HS-27A (cell line): ENCODE measurements at regions not wholly inside any gene's neighbourhood (a gene's known extent, or its start where the extent isn't known, plus 50 kb on each side); places are given as distances from the start of the nearest gene placed in this dataset.

Experiments
- DNase-seq: peaks from one replicate; pipeline ENCODE4 v3.0.0-alpha.2; 2012; ENCODE audit warnings: low read depth, missing footprints

DNA sequence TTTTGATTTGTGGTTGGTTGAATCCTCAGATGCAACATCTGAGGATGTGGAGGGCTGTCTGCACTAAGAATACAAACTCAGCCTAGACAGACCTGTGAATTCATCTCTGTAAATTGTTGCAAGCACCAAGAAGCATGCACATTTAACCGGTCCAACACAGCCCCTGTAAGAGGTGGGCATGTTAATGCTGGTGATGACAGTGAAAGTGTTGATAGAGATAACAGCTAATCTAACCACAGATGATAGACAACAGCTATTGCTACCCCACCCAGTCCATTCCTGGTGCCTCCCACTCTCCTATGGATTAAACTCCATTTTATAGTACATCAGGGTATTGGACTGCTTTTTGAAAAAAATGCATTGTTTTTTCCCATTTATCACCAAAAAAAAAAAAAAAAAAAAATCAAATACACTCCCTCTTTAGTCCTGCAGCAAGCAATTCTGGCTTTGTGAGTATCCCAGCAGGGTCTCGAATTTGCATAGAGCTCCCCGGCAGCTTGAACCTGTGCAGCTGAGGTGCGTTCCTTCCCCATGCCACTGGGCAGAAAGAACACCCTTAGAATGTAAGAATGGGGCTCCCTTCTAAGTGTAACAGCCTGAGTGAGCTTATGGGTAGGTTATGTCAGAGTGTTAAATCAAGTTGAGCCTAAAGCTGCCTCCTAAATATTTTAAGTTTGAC is 270.9 kb upstream of the JARID2 start:
- no peak for DNase-seq

DNA sequence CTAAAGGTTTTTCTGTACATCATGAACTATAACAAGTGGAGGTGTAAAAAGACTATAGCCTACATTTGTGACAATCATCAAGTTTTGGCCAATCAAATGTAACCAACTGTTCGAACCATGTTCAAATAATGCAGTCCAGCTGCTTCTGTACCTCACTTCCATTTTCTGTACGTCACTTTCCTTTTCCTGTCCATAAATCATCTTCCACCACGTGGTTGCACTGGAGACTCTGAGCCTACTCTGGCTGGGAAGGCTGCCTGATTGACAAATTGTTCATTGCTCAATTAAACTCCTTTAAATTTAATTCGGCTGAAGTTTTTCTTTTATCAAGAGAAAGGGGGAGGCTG is 270.4 kb upstream of the JARID2 start:
- DNase-seq: no peak

DNA sequence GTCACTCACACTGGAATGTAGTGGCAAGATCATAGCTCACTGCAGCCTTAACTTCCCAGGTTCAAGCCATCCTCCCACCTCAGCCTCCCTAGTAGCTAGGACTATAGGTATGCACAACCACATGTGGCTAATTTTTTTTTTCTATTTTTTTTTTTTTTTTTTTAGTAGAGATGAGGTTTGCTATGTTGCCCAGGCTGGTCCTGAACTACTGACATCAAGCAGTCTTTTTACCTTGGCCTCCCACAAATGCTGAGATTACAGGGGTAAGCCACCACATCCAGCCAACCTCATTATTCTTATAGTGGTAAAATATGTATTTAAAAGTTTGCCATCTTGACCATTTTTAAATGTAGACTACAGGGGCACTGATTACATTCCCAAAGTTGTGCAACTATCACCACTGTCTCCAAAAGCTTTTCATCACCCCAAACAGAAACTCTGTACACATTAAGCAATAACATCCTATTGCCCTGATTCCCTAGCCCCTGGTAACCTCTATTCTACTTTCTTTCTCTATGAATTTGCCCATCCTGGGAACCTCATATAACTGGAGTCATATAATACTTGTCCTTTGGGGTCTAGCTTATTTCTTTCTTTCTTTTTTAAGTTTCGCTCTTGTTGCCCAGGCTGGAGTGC is 268.0 kb upstream of the JARID2 start:
- no peak for DNase-seq

DNA sequence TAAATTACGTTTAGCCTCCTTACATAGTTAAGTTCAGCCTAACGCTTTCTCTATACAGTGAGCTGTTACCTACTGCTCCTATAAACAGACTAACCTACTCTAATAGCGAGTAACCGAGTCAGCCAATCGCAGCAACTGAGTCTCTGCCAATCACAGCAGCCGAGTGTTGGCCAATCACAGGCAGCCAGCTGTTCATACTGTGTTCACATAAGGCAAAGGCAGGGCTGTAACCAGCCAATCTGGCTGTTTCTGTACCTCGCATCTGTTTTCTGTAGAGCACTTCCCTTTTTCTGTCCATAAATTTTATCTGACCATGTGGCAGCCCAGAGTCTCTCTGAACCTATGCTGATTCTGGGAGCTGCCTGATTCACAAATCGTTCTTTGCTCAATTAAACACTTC is 263.9 kb upstream of the JARID2 start:
- no peak for DNase-seq

DNA sequence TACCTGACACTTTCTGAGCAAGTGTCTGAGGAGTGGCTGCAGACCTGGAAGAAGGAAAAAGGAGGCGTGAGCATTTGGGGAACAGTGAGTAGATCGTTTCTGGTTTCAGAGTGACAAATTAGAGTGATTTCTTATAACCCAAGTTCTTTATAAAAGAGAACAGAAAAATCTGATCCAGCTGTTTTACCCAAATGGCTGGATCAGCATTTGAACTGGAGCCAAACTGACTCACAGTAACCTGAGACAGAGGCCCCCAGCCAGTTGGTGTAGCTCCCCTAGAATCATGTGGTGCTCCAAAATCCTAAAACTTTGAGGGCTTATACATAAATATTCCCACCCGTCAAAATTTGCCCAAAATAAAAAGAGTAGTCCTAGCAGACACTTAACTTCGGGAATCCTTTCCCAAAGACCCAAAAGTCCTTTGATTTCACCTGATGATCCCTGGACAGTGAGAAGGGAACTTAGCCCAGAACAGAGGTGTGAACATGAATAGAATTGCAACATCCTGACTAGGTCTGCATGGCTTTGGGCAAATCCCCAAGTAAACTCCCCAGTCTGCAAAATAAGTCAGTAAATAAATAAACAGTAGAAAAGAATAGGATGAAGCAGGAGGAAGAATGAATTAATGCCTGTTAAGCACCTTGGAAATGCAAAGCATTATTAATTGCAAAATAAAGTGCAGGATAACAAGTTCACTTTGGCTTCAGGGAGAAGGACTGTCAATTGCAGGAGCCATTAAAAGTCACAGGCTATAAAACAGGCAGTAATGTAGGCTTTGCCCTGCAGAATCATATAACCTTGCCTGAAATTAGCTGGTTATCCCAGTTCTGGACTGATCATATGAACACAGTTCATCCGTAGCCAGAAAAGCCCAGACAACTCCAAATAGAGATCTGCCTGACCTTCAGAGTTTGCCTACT is 262.0 kb upstream of the JARID2 start:
- DNase-seq: no peak

DNA sequence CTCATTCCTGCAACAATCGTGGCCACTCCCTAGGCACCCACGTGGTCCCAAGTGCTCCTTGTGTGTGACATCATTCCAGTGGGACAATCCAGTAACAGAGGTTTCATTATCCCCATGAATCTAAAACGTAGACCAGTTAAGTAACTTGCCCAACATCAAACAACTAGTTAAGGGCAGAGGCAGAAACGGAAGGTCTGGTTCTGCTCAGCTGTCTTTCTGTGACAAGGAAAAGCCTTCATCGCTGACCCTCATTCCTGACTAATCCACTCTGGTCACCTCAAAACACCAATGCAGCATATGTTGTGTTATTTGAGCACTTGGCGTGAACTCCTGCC is 261.4 kb upstream of the JARID2 start:
- no peak for DNase-seq

DNA sequence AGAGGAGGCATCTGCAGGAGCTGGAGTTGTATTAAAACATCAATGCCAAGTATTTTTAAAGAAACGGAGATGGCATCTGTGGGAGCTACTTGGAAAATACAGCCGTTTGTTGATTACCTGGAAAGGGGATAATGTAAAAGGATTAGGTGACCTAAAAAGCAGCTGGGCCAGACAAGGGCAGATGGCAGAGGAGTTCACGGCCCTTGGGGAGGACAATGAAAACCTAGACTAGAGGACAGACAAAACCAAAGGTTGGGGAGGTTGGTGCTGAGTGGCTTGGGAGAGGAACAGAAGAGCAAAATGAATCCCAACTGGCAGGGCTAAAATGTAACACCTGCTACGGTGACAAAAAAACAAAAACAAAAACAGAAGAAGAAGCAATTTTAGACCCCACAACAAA is 260.5 kb upstream of the JARID2 start:
- DNase-seq: no peak

DNA sequence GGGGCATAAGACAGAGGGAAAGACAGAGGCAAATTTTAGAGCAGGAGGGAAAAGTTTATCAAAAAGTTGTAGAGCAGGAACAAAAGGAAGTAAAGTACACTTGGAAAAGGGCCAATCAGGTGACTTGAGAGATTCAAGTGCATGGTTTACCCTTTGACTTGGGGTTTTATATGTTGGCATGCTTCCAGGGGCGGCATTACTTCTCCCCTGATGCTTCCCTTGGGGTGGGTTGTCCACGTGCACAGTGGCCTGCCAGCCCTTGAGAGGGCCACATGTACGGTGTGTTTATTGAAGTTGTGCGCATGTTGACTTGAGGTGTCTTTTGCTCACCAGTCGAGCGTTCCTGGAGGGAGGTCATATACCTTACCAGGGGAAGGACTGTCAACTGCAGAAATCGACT is 259.5 kb upstream of the JARID2 start:
- no peak for DNase-seq

DNA sequence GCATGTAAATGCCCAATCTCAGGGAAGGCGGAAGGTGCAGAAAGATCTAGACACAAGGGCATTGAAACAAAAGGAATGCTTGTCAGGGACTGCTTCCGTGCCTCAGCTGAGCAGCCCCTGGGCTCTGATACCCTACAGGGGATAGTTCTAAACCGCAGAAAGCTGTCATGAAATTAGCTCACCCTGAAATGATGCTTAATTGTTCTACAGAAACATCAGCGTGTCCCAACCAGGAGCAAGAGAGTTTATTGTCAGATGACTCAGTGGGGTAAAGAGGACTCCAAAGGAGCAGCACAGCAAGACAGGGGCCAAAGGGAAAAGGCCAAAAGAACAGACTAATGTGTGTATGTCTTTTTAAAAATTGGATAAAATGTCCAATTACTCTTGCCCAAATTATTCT is 258.4 kb upstream of the JARID2 start:
- no peak for DNase-seq

DNA sequence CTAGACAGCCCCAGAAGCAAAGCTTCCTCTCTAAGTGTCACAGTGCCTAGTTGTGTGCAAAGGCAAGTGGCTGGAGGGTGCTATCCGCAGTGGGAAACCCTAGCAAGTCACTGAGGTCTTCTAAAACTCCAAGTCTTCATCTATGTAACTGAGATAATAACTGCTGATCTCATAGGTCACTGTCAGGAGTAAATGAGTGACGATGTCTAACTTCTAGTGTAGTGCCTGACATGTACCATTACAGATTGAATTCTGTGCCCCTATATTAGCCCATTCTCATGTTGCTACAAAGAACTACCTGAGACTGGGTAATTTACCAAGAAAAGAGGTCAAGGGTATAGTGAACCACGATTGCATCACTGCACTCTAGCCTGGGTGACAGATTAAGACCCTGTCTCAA is 253.5 kb upstream of the JARID2 start:
- no peak for DNase-seq

DNA sequence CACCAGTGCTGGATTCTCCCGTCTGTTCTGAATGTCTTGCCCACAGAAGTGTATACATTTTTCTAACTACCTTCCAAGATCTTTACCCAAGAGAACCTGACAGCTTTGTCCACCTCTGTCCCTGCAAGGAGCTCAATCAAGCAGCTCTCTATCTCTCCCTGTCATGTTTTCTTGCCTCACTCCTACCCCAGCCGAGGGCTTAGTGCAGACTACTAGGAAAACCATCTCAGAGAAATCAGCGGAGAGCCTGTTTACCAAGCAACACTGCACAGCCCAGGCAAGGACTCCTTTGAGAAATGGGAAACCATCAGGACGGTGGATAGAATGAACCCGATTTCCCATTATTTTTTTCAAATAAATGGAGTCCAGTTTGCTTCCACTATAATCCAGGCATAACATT is 250.7 kb upstream of the JARID2 start:
- no peak for DNase-seq

DNA sequence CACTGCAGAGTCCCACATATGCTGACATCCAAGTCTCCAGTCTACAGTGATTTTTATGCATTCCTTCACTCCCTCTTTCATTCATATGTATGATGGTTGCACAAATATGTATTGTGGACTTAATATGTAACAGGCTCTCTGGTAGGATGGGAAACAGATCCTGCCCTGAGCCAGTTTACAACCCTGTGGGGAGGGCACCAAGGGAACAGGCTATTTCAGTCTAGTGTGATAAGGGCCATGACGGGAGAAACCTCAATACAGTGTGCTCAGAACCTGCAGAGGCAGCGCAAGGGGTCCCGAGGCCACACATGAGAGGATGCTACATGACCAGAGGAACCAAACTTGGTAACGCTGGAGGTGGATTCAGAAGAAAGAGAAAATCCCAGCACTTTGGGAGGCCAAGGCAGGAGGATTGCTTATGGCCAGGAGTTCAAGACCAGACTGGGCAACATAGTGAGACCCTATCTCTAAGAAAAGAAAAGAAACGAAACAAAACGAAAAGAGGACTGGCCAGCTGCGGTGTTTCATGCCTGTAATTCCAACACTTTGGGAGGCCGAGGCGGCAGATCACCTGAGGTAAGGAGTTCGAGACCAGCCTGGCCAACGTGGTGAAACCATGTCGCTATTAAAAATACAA is 249.8 kb upstream of the JARID2 start:
- no peak for DNase-seq

DNA sequence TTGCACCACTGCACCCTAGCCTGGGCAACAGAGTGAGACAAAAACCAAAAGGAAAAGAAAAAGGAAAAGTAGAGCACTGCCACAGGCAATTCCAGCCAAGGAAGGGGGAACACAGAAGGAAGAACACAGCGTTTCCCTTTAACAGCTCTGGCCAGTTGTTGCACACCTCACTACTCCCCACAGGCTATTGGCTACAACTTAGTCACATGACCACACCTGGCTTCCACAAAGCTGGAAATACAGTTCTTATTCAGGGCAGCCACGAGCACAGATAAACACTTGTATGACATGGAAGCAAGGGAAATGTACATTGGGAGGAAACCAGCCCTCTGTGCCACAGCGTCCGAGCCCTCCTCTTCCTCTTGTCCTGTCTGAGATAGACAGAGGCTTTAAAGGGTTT is 249.0 kb upstream of the JARID2 start:
- DNase-seq: no peak

DNA sequence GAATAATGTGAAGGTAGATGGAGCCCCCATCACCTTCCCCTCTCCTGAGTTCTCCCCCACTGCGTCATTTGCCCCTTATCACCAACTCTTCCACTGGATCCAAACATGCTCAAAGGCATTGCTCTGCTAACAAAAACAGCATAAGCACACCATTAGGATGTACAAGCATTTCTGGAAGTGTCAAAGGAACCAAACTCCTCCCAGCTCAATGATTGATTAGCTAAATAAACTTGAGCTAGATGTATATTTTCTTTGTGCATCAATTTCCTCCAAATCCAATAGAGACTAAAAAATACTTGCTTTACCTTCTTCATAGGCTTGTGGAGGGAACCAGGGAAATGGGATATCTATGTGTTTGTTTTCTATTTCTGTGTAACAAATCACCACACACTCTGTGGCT is 248.4 kb upstream of the JARID2 start:
- DNase-seq: no peak

DNA sequence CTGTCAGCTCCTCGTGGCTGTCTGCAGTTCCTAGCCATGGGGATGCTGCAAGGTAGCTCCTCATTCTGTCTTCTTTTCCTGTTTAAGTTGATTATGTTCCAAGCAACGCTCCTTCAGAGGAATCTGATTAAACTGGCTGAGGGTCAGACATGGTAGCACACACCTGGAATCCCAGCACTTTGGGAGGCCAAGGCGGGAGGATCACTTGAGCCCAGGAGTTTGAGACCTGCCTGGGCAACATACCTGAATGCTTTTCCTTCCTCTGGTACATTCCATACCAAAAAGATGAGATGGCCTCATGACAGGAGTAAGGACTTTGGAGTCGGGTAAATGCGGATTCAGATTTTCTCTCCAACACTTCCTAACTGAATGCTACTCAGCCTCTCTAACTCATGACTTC is 246.8 kb upstream of the JARID2 start:
- no peak for DNase-seq

DNA sequence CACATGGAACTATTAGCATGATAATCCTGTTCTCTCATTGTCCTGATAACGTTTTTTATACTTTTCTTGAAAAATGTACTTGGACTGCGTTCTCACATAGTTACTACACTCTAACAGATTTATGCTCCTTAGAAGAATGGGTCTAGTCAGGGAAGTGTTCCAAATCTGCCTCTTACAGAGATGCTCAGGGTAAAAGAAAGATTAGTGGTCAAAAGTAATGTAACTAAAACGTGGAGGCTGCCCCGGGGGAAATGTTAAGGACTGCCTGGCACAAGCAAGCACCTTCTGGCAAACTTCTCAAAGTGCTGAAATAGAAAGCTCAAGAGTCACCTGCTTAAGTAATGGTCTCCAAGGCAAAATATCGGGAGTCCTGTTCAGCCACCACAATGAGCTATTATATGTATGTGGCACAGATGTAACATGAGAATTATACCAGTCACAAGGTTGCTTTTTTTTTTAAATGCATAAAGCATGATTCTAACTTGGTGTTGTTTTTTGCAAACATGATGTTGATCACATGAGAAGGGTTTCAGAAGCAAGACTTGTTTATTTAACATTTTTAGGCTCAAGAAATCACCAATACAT is 244.5 kb upstream of the JARID2 start:
- DNase-seq: no peak

DNA sequence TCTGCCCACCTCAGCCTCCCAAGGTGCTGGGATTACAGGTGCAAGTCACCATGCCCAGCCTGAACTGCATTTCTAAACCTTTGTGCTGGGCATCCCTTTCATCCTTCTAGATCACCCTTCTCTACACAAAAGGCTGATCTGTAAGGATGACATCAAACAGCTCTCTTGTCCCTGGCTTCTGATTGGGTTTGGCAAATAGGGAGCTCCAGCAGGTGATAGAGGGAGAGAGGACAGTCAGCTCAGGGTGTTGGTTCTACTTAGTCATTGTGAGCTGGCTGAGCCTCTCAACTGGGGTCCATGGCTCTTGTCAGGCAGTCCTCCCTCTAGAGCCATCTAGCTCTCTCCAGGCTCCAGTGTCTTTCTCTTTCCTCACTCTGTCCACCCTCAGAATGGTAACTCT is 237.6 kb upstream of the JARID2 start:
- no peak for DNase-seq

DNA sequence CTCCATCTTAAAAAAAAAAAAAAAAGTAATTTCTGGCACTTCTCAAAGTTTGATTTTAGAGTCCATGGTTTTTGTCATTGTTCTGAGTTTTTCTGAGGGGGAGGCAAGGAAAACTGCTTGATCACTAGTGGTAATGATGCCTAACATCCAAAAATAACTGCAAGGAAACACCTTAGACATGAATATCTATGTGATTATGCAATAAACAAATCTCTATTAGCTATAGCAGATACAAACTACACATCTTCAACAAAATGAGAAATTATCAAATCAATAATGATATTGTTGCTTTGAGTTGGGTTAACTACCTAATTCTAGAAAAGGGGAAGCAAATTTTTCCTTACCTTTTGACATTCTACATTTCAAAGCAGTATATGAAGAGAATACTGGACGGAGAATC is 230.9 kb upstream of the JARID2 start:
- DNase-seq: no peak

DNA sequence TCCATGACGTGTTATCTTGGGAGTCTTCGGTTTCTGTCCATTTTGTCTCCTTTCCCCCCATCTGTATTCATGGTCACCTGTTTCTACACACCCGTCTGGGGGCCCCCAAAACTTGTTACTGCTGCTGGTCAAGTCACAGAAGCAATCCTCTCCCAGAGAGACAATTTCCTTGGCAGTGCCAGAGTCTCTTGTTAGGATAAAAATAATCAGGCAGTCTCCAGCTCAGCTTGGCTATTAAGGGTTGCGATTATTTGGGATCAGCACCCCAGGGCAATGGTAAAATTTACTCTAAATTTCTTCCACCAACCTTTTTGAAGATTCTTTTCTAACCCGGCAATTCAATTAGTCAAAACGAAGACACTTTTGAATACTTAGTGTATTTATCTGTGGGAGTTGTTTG is 229.1 kb upstream of the JARID2 start:
- no peak for DNase-seq

DNA sequence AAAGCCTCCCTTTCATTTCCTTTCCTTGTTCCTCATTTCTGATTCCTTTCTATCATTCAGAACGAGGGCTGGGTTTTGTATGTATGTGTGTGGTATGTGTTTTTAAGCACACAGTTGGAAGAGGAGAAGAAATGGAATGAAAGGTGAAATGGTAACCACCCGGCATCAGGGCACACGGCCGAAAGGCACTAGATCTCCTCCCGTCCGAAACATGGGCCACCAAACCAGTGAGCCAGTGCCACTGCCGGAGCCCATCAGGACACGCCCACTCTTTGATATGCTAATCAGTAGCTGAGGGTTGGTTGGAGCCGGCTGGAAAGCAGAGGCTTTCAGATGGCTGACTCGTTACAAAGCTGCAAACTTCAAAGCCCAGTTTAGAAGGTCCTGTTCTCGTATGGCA is 228.6 kb upstream of the JARID2 start:
- DNase-seq: no peak

DNA sequence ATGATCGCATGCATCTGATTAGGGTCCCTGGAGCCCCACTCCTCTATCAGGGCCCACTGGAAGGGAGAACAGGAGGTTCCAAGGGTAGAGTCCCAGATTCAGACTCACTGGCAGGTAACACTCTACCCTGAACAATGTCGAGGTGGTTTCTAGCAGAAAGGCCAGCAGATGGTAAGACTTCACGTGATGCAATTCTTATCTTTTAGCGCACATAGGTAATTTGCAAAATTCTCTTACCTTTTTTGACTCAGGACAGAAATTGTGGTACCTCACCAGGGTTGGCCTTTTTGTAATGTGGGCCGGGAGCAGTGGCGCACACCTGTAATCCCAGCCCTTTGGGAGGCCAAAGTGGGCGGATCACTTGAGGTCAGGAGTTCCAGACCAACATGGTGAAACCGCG is 228.1 kb upstream of the JARID2 start:
- DNase-seq: no peak

DNA sequence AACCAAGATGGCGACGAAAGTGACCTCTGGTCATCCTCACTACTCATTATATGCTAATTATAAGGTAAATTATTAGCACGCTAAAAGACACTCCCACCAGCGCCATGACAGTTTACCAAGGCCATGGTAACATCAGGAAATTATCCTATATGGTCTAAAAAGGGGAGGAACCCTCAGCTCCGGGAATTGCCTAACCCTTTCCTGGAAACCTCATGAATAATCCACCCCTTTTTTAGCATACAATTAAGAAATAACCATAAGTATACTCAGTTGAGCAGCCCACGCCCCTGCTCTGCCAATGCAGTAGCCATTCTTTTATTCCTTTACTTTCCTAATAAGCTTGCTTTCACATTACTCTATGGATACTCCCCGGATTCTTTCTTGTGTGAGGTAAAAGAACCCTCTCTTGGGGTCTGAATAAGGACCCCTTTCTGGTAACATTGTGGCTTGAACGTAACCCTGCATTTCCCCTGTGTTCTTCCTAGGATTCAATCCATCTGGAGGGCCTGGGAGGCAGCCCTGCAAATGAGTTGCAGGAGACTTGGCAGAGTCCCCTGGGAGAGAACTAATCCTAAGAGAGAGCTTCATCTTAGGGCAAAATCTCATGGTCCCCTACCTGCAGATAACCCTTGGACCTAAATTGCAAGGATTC is 225.6 kb upstream of the JARID2 start:
- no peak for DNase-seq
